ENCODE measurements at regions not wholly inside any gene's neighbourhood (a gene's known extent, or its start where the extent isn't known, plus 50 kb on each side); places are given as distances from the start of the nearest gene placed in this dataset.

DNA sequence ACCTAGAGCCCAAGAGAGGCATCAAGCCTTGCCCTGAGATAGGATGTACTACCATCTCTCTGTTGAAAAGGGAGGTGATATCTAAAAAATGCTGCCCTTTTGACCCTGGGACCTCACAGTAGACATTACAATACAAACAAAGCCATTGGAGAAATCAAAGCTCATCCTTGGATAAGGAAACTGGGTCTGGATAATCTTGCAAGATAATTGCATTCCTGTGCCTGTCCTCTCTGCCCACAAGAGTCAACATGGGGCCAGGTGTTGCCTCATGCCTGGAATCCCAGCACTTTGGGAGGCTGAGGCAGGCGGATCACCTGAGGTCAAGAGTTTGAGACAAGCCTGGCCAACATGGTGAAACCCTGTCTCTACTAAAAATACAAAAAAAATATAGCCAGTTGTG is 57.3 kb upstream of the DLG1 start:
- ChIA-PET CTCF (interaction anchor here (0.8 to 1.0 kb wide), 2 partner anchors 11 to 14 kb away, joined by 3 read pairs; no protein-coding TSS in a partner anchor), POLR2A (no interaction called here)

DNA sequence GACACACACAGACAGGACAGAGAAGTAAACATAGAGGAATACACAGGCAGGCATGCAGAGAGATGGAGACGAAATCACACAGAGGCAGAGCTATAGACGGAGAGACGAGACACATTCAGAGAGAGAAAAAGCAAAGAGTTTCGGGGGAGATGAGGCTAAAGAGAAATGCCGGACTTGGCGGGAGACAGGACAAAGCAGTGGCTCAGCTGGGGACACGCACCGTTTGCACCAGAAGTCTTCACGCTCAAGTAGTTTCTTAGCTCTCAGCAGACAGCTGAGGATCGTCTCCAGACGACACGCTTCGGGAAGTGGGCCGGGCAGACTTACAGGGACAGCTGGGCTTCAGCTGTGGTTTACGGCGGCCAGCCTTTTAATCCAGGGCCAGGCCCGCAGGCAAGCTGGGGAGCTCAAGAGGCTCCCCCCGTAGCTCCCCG is 56.2 kb upstream of the DLG1 start:
- ChIA-PET POLR2A (no interaction called here), CTCF (interaction anchor here (1.0 kb wide), 1 partner anchor 13 kb away, joined by 3 read pairs; no protein-coding TSS in a partner anchor)

DNA sequence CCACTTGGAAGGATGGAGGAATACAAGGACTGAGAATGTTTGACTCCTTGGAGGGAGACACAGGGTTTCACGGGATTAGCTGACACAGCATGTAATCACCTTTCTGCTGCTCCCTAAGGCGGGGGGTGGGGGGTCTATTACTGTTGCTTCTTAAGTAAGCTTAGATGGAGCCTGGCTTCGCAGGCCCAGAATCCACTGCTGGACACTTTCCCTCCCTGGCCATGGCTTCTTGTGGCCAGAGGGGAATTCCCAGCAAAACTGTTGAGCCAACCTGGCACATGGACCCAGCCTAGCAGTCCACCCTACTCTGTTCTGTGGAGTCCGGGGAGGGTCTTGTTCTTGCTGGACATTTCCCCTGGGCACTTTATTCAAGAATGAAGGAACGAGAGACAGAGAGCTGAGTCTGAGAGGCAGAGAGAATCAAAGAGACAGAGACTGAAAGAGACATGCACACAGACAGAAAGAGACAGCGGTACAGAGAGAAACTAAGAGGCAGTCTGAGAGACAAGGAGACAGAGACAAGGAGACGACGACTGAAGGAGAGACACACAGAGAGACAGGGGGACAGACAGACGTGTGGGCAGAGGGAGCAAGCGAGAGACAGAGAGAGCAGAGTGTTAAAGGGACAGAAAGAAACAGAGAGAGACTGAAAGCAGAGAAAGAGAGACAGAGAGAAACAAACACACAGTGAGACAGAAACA is 55.6 kb upstream of the DLG1 start:
- ChIA-PET POLR2A (no interaction called here), CTCF (no interaction called here)

DNA sequence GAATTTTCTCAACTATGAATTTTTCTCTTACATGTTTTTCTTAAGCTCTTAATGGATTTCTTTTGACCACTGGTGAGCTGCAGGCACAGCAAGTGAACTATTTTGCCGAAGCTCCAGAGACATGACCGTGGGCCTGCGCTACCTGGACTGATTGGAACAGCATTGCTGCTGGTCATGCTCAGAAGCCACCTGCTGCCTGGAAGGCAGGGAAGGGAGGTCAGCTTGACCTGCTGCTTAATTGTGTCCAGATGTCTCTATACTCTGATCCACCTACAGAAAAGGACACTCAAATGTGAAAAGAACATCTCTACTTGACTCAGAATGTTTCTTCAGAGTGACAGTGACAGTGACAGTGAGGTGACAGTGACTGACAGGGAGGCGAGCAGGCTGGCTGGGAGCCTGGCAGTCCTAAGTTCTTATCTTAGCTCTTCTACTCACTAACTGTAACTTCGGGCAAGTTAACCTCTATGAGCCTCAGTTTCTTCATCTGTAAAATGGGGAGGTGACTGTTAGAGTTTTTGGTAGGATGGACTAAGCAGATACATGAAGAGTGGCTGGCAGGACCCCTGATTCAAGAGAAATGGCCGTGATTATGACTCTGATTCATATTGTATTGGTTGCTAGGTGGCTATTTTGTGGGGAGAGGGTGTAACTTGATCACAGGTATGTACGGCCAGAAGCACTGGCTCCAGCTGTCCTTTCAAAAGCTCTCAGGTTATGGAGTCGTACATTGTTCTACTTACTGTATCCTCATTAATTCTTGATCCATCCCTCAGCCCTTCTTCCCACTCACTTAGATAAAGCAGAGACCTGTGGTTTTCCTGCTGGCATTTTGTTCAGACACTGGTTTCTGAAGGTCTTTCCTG is 54.8 kb upstream of the DLG1 start:
- CTCF ChIA-PET = no interaction called here
- POLR2A ChIA-PET = no interaction called here

DNA sequence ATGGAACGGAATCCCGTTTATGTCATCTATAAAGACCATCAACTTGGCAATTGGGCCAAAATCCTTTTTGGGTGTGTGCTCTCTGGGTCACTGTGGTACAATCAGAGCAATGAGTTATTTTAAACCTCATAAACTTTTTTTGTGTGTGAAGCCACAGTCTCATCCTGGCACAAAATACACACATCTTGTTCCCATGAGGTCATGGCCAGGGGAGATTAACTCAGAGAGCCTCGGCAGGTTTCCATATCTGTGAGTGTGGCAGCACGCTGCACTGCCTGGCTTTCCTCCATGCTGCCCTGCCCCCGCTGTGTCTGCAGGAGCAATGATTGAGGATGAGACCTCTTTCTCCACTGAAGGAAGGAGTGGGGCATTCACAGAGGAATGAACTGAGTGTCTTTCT is 54.0 kb upstream of the DLG1 start:
- ChIA-PET CTCF (no interaction called here), POLR2A (no interaction called here)

DNA sequence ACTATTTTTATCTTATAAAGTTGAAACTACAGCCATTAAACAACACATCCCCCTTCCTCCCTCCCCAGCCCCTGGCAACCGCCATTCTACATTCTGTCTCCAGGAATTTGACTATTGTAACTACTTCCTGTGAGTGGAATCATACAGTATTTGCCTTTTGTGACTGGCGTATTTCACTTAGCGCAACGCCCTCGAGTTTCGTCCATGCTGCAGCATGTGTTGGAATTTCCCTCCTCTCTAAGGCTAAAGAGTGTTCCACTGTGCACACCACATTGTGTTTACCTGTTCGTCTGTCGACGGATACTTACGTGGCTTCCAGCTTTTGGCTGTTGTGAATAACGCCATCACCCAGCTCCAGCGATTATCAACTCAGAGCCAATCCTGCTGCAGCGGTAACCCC is 52.0 kb upstream of the DLG1 start:
- CTCF ChIA-PET = no interaction called here
- POLR2A ChIA-PET = no interaction called here

DNA sequence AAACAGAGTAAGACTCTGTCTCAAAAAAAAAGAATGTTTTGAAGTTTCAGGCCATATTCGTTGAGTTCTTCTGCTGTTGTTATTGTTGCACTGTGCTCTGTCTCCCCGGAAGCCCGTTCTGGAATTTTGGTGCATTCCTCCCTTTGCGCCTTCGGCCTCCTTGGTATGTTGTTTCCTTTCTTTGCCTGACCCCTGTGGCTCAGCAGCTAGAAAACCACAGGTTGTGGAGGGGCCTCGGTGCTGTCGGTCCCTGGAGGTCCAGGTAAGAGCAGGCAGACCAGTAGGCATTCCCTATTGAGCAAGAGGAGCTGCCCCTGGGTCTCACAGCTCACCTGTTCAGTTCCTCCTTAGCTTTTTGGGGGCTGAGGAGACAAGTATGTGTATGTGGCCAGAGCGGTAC is 51.0 kb upstream of the DLG1 start:
- POLR2A ChIA-PET = no interaction called here
- CTCF ChIA-PET = no interaction called here
